GM12872 (cell line): ENCODE measurements at regions not wholly inside any gene's neighbourhood (a gene's known extent, or its start where the extent isn't known, plus 50 kb on each side); places are given as distances from the start of the nearest gene placed in this dataset.

Source experiments
- TF ChIP-seq, protein P1 (sequence below): IDR thresholded peaks from 3 replicates; pipeline ENCODE4 v1.5.1; 2011; ENCODE audit warnings: low read depth, mild to moderate bottlenecking, low read length, moderate library complexity; ENCODE audit not compliant: insufficient read depth

GRCh38 chr2:48874282-48874681 is 118.8 kb upstream of the LHCGR start:
- TF ChIP-seq, protein P1, sequence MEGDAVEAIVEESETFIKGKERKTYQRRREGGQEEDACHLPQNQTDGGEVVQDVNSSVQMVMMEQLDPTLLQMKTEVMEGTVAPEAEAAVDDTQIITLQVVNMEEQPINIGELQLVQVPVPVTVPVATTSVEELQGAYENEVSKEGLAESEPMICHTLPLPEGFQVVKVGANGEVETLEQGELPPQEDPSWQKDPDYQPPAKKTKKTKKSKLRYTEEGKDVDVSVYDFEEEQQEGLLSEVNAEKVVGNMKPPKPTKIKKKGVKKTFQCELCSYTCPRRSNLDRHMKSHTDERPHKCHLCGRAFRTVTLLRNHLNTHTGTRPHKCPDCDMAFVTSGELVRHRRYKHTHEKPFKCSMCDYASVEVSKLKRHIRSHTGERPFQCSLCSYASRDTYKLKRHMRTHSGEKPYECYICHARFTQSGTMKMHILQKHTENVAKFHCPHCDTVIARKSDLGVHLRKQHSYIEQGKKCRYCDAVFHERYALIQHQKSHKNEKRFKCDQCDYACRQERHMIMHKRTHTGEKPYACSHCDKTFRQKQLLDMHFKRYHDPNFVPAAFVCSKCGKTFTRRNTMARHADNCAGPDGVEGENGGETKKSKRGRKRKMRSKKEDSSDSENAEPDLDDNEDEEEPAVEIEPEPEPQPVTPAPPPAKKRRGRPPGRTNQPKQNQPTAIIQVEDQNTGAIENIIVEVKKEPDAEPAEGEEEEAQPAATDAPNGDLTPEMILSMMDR, result no peak

- TF ChIP-seq, protein P1, result no peak
Measured at GRCh38 chr2:48873666-48874065, 118.1 kb upstream of the LHCGR start.

DNA sequence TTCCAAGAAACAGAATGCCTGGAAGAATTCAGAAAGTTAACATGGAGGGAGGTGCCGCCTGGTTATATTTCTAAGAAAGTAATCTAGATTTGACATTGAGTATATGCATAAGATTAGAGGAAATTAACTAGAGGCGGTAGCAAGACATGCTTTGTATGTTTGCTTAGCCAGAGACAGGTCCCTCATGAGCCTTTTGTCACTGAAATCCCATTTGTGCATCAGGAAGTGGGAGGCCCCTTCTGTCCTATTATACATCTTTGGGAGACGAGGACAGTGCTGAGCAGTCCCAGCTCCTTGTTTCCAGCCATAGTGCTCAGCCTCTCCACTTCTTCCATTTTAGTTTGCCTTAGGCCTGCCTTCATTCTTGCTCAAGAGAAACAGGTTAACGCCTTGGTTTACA is 115.4 kb upstream of the LHCGR start:
- TF ChIP-seq, protein P1, result no peak

DNA sequence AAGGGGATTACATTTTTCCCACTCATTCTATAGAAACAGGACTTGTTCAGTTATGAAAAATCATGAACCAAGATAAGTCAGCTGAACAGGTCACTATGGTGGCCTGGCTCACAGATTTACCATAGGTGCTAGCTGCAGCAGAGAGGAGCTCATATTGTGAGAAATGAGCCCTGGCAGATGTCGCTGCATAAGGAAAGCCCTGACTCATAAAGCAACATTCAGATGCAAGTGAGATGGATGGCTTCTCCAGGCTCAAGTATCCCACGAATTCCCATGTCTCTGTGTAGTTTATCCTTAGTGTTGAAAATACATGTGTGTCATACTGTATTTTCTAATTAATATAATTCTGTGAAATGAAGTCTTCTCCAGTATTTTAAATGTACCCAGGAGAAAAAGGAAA is 115.0 kb upstream of the LHCGR start:
- TF ChIP-seq, protein P1, result no peak

DNA sequence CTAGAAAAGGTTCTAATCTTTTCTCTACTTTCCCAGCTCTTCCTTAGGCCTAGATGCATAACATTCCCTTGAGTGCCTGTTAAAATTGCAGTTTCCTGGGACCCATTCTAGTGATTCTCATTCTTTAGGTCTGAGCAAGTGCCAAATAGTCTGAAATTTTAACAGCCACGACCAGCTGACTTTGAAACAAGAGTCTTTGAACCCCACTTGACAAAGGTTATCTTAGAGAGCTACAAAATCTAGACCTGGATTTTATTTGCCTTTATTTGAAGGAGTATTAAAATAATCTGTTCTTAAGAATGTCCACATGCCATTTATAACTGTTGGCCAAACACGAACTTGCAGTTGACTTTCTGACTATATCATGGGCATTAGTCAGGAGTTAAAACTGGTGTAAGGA is 110.2 kb upstream of the LHCGR start:
- TF ChIP-seq, protein P1, result no peak

GRCh38 chr2:48860380-48860779 is 104.9 kb upstream of the LHCGR start:
- TF ChIP-seq, protein P1, result no peak

DNA sequence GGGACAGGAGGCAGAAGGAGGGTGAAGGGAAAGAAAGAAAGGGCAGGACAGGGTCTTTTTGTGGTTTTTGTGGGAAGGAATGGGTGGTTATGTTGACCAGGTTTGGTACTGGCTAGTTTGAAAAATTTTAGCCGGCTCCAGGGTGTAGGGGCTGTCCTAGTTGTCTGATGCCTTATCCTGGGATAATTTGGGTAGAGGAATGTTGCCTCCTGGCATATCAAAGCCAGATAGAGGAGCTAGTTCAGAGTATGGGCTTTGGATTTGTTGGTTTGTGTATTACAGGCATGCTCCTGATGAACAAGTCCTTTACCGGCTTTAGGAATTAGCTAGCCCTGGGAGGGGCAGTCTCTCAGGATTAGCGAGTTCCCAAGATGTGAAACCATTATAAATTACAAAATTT is 101.1 kb upstream of the LHCGR start:
- TF ChIP-seq, protein P1, result no peak

DNA sequence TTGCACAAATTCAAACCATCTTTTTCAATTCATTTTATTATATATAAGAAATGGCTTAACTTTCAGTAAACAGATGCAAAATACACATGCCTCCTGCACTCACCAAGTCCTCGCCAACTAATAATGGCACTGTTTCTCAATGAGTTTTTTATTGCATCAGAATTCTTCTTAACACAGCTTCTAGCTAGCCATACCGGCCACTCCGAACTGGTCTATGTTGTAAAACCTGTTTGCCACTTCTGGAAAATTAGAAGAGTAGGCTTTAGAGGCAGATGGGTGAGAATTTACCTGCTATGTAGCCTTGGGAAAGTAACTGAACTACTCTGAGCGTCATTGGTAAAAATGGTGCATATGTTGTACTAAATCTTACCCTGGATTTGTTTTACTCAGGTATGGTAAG is 100.6 kb upstream of the LHCGR start:
- TF ChIP-seq, protein P1, result no peak
